Caco-2 (cell line): ENCODE measurements at regions not wholly inside any gene's neighbourhood (a gene's known extent, or its start where the extent isn't known, plus 50 kb on each side); places are given as distances from the start of the nearest gene placed in this dataset.

Experiments
- BruUV-seq: library from RNA; stranded (reverse); fragments of 400-500 nt; replicated peaks from 2 replicates; lab custom pipeline; 2021; lab: Mats Ljungman, UMichigan
- CTCF ChIA-PET: fragments of 300-600 bp; sonication (Branson Sonifier 250); formaldehyde crosslinking; loops from one replicate; lab custom pipeline; 2022; ENCODE audit warnings: antibody characterized with exemption; lab: Charles Lee
- POLR2A ChIA-PET: fragments of 300-600 bp; sonication (Branson Sonifier 250); formaldehyde crosslinking; loops from one replicate; lab custom pipeline; 2022; ENCODE audit warnings: antibody characterized with exemption; lab: Charles Lee
- DNase-seq, 2 experiments: peaks; one replicate each; pipeline versions ENCODE4 v3.0.0 to v3.0.0-alpha.2; 2020 to 2022
- H3K27me3 ChIP-seq: replicated peaks from 2 replicates; pipeline ENCODE4 v1.6.0; 2011; ENCODE audit warnings: low read length; ENCODE audit not compliant: control insufficient read depth, insufficient read depth
- H3K36me3 ChIP-seq: 2 replicates; pipeline ENCODE4 v1.5.1; 2011; ENCODE audit warnings: low read length; ENCODE audit not compliant: control insufficient read depth, insufficient read depth
- H3K4me1 ChIP-seq: fragments of 250-450 bp; sonication (Bioruptor Pico); 2 replicates; pipeline ENCODE4 v1.5.1; 2020; ENCODE audit warnings: mild to moderate bottlenecking
- H3K4me3 ChIP-seq: 2 replicates; pipeline ENCODE4 v1.5.1; 2011; ENCODE audit warnings: low read depth, mild to moderate bottlenecking, control low read depth, low read length
- H3K9me3 ChIP-seq: fragments of 250-450 bp; sonication (Bioruptor Pico); 2 replicates; pipeline ENCODE4 v1.5.1; 2020; ENCODE audit warnings: mild to moderate bottlenecking, moderate library complexity
- H3K27ac Mint-ChIP-seq: one replicate; pipeline ENCODE4 v1.8.0; 2022; ENCODE audit warnings: mixed read lengths; ENCODE audit not compliant: unreplicated experiment
- H3K27me3 Mint-ChIP-seq: one replicate; pipeline ENCODE4 v1.8.0; 2022; ENCODE audit warnings: mixed read lengths; ENCODE audit not compliant: insufficient read depth, unreplicated experiment
- H3K36me3 Mint-ChIP-seq: one replicate; pipeline ENCODE4 v1.8.0; 2022; ENCODE audit warnings: mild to moderate bottlenecking, mixed read lengths; ENCODE audit not compliant: insufficient read depth, unreplicated experiment
- H3K4me1 Mint-ChIP-seq: one replicate; pipeline ENCODE4 v1.8.0; 2022; ENCODE audit warnings: low read depth, mixed read lengths; ENCODE audit not compliant: unreplicated experiment
- H3K4me3 Mint-ChIP-seq: one replicate; pipeline ENCODE4 v1.8.0; 2022; ENCODE audit warnings: mild to moderate bottlenecking, moderate library complexity, mixed read lengths; ENCODE audit not compliant: unreplicated experiment
- H3K9me3 Mint-ChIP-seq: one replicate; pipeline ENCODE4 v1.8.0; 2022; ENCODE audit warnings: mixed read lengths; ENCODE audit not compliant: unreplicated experiment
- intact Hi-C: fragments of 100-400 bp; cut with micrococcal nuclease; formaldehyde crosslinking; loops from one replicate; pipeline ENCODE4 v1.10.0; 2022; ENCODE audit not compliant: unreplicated experiment
- TF ChIP-seq, protein P1 (sequence below), 2 experiments: fragments of 200-600 bp in 1 of 2; IDR thresholded peaks; 1 replicate in 1 of 2; 2 replicates in 1 of 2; pipeline versions ENCODE4 v1.5.1 to v1.8.0; 2011 to 2022; ENCODE audit warnings: antibody characterized with exemption in 1 of 2, control low read depth in 1 of 2, inconsistent platforms in 1 of 2, low read depth in 1 of 2, low read length in 1 of 2, mild to moderate bottlenecking in 1 of 2, moderate library complexity in 1 of 2; ENCODE audit not compliant: insufficient read depth in 1 of 2, severe bottlenecking in 1 of 2, unreplicated experiment in 1 of 2

DNA sequence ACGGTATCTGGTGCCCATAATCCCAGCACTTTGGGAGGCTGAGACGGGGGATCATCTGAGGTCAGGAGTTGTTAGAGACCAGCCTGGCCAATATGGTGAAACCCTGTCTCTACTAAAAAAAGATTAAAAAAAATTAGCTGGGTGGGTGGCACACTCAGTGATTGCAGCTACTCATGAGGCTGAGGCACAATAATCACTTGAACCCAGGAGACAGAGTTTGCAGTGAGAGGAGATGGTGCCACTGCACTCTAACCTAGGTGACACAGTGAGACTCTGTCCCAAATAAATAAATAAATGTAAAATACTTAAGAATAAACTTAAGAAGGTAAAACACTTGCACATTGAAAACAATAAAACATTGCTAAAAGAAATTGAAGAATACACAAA is 90.4 kb downstream of the ZNF280B start:
- Histone ChIP-seq H3K36me3 (no peaks in the 10 kb centered on the region), H3K27me3 (peaks cover 3% of the 10 kb centered on the region), H3K4me1 (no peaks in the 10 kb centered on the region), H3K4me3 (no peak overlapping the region), H3K9me3 (no peaks in the 10 kb centered on the region)
- no peaks in the 10 kb centered on the region for H3K9me3 Mint-ChIP-seq
- POLR2A ChIA-PET, result no interaction called here
- H3K4me3 Mint-ChIP-seq, result no peak overlapping the region
- TF ChIP-seq, protein P1, sequence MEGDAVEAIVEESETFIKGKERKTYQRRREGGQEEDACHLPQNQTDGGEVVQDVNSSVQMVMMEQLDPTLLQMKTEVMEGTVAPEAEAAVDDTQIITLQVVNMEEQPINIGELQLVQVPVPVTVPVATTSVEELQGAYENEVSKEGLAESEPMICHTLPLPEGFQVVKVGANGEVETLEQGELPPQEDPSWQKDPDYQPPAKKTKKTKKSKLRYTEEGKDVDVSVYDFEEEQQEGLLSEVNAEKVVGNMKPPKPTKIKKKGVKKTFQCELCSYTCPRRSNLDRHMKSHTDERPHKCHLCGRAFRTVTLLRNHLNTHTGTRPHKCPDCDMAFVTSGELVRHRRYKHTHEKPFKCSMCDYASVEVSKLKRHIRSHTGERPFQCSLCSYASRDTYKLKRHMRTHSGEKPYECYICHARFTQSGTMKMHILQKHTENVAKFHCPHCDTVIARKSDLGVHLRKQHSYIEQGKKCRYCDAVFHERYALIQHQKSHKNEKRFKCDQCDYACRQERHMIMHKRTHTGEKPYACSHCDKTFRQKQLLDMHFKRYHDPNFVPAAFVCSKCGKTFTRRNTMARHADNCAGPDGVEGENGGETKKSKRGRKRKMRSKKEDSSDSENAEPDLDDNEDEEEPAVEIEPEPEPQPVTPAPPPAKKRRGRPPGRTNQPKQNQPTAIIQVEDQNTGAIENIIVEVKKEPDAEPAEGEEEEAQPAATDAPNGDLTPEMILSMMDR (IDR thresholded peaks at IDR 0.05; ENCODE audit: insufficient read depth in 1 of 2, low read depth in 1 of 2, low read length in 1 of 2, severe bottlenecking in 1 of 2, unreplicated experiment in 1 of 2), result no peak
- intact Hi-C loops, result no loop called here
- no peaks in the 10 kb centered on the region for H3K4me1 Mint-ChIP-seq
- no peak for DNase-seq
- H3K27ac Mint-ChIP-seq, result no peak overlapping the region
- no peaks in the 10 kb centered on the region for H3K36me3 Mint-ChIP-seq
- BruUV-seq, result no TSS peak
- CTCF ChIA-PET, result no interaction called here
- H3K27me3 Mint-ChIP-seq, result peaks cover 25% of the 10 kb centered on the region

DNA sequence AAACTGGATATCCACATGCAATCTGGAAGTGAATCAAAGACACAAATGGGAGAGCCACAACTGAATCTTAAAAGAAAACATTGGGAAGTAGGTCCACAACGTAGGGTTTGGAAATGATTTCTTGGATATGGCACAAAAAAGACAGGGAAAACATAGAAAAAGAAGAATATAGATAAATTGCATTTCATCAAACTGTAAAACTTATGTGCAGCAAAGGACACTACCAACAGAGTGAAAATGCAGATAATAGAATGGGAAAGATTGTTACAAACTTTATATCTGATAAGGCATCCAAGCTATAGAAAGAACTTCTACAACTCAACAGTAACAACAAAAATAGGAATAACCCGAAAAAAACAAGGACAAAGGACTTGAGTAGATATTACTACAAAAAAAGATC is 89.6 kb downstream of the ZNF280B start:
- no peaks in the 10 kb centered on the region for H3K36me3 Mint-ChIP-seq
- no peak overlapping the region for H3K4me3 Mint-ChIP-seq
- H3K9me3 Mint-ChIP-seq, result no peaks in the 10 kb centered on the region
- DNase-seq, result no peak
- no peaks in the 10 kb centered on the region for H3K36me3 ChIP-seq
- TF ChIP-seq, protein P1 (IDR thresholded peaks at IDR 0.05; ENCODE audit: insufficient read depth in 1 of 2, low read depth in 1 of 2, low read length in 1 of 2, severe bottlenecking in 1 of 2, unreplicated experiment in 1 of 2), result no peak
- ChIA-PET POLR2A (no interaction called here), CTCF (no interaction called here)
- no peak overlapping the region for H3K4me3 ChIP-seq
- H3K9me3 ChIP-seq, result no peaks in the 10 kb centered on the region
- peaks cover 3% of the 10 kb centered on the region for H3K27me3 ChIP-seq
- no peak overlapping the region for H3K27ac Mint-ChIP-seq
- intact Hi-C loops, result no loop called here
- H3K27me3 Mint-ChIP-seq, result peaks cover 24% of the 10 kb centered on the region
- BruUV-seq, result no TSS peak
- no peaks in the 10 kb centered on the region for H3K4me1 ChIP-seq
- no peaks in the 10 kb centered on the region for H3K4me1 Mint-ChIP-seq

DNA sequence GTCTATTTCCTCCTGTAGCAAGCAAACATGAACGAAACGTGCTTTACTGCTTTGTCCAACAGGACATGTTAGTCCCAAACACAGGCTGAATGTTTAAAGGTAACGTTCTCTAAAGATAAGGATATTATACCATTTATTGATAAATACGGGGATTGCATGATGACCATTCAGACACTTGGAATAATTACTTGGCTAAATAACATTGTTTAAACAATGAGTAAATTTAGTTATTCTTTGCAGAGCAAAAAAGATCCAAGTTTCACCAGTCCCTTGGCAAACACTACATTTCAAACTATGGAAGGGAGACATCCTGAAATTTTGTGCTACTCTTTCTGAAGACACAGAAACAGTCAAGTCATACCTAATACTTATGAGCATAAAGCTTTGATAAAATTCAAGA is 88.0 kb downstream of the ZNF280B start:
- H3K9me3 ChIP-seq, result no peaks in the 10 kb centered on the region
- Mint-ChIP-seq H3K36me3 (no peaks in the 10 kb centered on the region), H3K27ac (no peak overlapping the region), H3K9me3 (no peaks in the 10 kb centered on the region), H3K27me3 (peaks cover 25% of the 10 kb centered on the region), H3K4me3 (no peak overlapping the region), H3K4me1 (no peaks in the 10 kb centered on the region)
- ChIA-PET POLR2A (no interaction called here), CTCF (no interaction called here)
- no peaks in the 10 kb centered on the region for H3K36me3 ChIP-seq
- TF ChIP-seq, protein P1 (IDR thresholded peaks at IDR 0.05; ENCODE audit: insufficient read depth in 1 of 2, low read depth in 1 of 2, low read length in 1 of 2, severe bottlenecking in 1 of 2, unreplicated experiment in 1 of 2), result no peak
- intact Hi-C loops, result no loop called here
- no peak overlapping the region for H3K4me3 ChIP-seq
- peaks cover 2% of the 10 kb centered on the region for H3K27me3 ChIP-seq
- BruUV-seq, result no TSS peak
- no peaks in the 10 kb centered on the region for H3K4me1 ChIP-seq
- no peak for DNase-seq
